Breast epithelium (tissue), 3 donors: ENCODE measurements at regions not wholly inside any gene's neighbourhood (a gene's known extent, or its start where the extent isn't known, plus 50 kb on each side); places are given as distances from the start of the nearest gene placed in this dataset.

Source experiments
- POLR2A ChIP-seq: fragments of 450-650 bp; IDR thresholded peaks from one replicate; pipeline ENCODE4 v1.6.1; 2016; ENCODE audit warnings: antibody characterized with exemption, mild to moderate bottlenecking, moderate library complexity
- POLR2AphosphoS5 ChIP-seq, 3 donors: sonication (generic); formaldehyde crosslinking; IDR thresholded peaks; one replicate each; pipeline ENCODE4 v1.6.1; 2017; ENCODE audit warnings: antibody characterized with exemption in 3 of 3
- TF ChIP-seq, protein P1 (sequence below), 3 donors: fragments of 450-650 bp; IDR thresholded peaks; one replicate each; pipeline ENCODE4 v1.5.1; 2016 to 2017; ENCODE audit warnings: antibody characterized with exemption in 3 of 3, mild to moderate bottlenecking in 3 of 3, moderate library complexity in 3 of 3

DNA sequence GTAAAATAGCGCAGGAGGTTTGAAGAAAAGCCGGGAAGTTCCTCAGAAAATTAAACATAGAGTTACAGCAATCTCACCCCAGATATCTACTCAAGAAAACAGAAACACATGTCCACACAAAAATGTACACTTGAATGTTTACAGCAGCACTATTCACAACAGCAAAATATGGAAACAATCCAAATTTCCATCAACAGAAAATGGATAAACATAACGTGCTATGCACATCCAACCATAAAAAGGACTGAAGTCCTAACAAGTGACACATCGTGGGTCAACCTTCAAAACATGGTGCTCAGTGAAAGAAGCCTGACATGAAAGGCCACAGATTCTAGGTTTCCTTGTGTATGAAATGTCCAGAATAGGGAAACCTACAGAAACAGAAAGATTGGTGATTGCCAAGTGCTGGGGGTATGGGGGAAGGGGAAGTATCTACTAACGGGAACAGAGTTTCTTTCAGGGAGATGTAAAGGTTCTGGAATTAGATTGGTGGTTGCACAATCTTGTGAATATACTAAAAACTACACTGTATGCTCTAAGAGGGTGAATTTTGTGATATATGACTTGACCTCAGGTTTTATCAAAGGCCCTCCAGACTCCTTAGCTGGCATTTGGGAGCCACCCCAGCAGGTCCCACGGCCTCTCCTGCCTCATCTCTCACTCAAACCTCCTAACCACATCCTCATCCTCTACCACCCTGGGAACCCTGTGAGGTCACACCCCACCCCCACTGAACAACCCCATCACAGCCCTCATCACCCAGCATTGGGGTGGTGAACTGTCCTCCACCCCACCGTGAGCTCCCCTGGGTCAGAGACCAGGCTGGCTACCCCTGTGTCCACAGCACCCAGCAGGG lies 69.2 kb upstream of the PRR5 start:
- no peak for TF ChIP-seq POLR2A
- TF ChIP-seq, protein P1, sequence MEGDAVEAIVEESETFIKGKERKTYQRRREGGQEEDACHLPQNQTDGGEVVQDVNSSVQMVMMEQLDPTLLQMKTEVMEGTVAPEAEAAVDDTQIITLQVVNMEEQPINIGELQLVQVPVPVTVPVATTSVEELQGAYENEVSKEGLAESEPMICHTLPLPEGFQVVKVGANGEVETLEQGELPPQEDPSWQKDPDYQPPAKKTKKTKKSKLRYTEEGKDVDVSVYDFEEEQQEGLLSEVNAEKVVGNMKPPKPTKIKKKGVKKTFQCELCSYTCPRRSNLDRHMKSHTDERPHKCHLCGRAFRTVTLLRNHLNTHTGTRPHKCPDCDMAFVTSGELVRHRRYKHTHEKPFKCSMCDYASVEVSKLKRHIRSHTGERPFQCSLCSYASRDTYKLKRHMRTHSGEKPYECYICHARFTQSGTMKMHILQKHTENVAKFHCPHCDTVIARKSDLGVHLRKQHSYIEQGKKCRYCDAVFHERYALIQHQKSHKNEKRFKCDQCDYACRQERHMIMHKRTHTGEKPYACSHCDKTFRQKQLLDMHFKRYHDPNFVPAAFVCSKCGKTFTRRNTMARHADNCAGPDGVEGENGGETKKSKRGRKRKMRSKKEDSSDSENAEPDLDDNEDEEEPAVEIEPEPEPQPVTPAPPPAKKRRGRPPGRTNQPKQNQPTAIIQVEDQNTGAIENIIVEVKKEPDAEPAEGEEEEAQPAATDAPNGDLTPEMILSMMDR (IDR thresholded peaks at IDR 0.05): no peak
- no peak for TF ChIP-seq POLR2AphosphoS5 (IDR thresholded peaks at IDR 0.05)
